NCI-H1436 (cell line): ENCODE measurements at regions not wholly inside any gene's neighbourhood (a gene's known extent, or its start where the extent isn't known, plus 50 kb on each side); places are given as distances from the start of the nearest gene placed in this dataset.
"Not testable (repeated sequence)": the region's sequence is repeated elsewhere in the genome, so short reads cannot be mapped to it uniquely, and the experiment has no call there.

Experiments used
- DNase-seq: peaks from one replicate; lab custom pipeline; 2025; lab: John Stamatoyannopoulos, UW

GRCh38 chr1:229886636-229887035, 180.4 kb upstream of the GALNT2 start:
- no peak for DNase-seq

- DNase-seq, result no peak
These were observed 179.8 kb upstream of the GALNT2 start for GRCh38 chr1:229887043-229887822.

DNA sequence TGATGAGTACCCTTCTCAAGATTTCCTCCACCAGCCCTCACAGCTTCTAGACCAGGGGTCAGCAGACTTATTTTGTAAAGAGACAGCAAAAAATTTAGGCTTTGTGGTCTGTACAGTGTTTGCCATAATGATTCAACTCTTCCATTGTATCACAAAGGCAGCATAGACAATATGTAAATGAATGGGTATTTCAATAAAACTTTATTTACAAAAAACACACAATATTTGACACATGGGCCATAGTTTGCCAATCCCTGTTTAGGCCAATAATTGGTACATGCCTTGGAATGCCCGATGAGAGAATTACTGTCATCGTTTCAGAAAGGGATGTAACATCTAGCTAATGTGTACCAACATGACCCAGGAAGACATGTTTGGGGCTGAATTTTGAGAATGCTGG, 178.9 kb upstream of the GALNT2 start:
- DNase-seq, result no peak

- DNase-seq, result no peak
These were observed 178.5 kb upstream of the GALNT2 start for GRCh38 chr1:229888561-229889001.

- DNase-seq, result no peak
These were observed 178.0 kb upstream of the GALNT2 start for GRCh38 chr1:229889031-229889517.

- DNase-seq, result no peak
These were observed 175.8 kb upstream of the GALNT2 start for GRCh38 chr1:229891227-229891626.

DNA sequence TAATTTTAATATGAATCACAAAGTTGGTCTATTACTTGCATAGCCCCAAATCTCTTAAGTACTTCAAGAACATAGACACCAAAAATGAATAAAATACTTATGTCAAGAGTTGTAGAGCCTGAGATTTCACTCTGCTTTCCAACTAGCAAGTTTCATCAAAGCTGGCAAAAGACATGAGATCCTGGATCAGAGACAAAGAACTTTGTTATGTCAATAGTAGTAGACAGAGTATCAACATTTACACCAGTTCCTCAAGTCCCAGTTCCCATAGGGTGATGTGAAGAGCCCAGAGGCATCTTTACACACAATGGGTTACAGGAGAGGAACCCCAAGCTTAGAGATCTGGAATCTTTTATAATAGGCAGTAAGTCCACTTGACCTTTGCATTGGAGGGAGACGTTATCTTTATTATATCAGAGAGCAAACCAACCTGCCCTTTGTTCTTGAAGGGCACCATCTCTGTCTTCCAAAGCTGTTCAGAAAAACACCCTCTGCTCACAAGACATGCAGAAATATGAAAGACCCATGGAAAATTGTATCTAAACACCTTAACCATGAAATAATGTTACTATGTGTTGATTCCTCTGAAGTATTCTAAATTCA, 174.4 kb upstream of the GALNT2 start:
- no peak for DNase-seq

- DNase-seq, result no peak
These were observed 173.1 kb upstream of the GALNT2 start for GRCh38 chr1:229893762-229894444.

DNA sequence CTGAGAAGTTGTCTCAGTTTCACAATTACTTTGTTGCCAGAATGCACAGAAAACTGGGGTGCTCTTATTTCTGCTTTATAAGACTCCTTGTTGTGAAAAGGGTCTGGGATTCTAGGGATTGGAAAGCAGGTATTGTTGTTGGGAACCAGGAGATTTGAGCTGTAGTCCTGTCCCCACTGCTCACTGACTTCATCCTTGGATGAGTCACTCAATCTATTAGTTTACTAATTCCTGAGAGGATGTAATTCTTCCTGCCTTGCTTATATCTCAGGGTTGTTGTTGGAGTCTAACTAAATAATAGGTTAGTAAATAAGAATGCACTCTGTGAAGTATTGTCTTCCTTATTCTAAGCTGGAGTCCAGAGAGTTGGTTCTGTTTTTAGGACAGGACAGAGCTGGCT, 172.5 kb upstream of the GALNT2 start:
- no peak for DNase-seq

- DNase-seq, result no peak
These were observed 171.4 kb upstream of the GALNT2 start for GRCh38 chr1:229895605-229896004.

GRCh38 chr1:229896306-229896705, 170.7 kb upstream of the GALNT2 start:
- DNase-seq, result no peak

DNA sequence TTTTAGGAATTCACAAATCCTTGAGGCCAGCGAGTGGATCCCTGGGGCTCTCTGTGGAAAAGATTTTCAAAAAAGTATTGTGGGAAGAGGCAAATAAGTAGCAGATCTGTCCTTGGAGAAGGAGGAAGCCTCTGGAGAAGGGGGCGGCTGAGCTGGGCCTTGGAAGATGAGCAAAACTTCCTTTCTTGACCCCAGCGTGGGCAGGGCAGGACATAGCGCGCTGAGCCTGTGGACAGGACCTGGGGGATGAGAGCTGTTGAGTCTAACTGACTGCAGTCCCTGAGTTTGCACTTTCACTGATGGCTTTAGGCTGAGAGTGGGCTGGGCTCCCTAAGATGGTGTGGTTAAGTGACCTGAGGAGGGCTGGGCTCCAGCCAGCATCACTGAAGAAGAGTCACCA, 170.2 kb upstream of the GALNT2 start:
- no peak for DNase-seq

- DNase-seq, result no peak
These were observed 169.5 kb upstream of the GALNT2 start for GRCh38 chr1:229897501-229897900.

DNA sequence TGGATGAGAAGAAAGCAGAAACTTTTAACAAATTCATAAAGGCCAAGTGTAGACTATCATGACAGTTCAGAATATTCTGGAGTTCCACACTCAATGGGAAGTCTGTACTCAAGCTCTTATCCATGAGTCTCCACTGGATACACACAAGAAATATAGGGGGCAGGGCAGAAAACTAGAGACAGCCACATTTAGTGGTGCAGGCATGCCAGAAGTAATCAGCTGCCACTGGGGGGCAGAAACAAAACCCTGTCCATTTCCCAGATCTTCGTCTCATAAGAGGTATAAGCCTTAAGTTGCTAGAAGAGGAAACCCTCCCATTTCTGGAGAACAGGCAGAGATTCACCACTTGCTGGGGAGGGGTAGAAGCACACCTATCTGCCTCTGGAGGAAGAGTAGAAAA, 166.8 kb upstream of the GALNT2 start:
- DNase-seq, result no peak

GRCh38 chr1:229905031-229905545, 161.9 kb upstream of the GALNT2 start:
- no peak for DNase-seq

DNA sequence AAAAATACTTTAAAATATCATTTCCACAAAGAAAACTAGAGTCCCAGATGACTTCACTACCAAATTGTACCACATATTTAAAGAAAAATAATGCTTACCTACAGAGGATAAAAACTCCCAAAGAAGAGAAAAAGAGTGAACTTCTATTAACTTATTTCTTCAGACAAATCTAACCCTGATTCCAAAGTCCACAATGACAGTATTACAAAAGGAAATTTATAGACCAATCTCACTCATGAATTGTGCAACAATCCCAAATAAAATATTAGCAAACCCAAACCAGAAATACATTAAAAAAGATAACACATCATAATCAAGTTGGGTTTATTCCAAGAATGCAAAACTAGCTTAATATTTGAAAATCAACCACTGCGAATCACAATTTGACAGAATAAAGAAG, 161.4 kb upstream of the GALNT2 start:
- DNase-seq, result no peak

GRCh38 chr1:229907884-229908638, 159.0 kb upstream of the GALNT2 start:
- DNase-seq, result peak; percentile 28

DNA sequence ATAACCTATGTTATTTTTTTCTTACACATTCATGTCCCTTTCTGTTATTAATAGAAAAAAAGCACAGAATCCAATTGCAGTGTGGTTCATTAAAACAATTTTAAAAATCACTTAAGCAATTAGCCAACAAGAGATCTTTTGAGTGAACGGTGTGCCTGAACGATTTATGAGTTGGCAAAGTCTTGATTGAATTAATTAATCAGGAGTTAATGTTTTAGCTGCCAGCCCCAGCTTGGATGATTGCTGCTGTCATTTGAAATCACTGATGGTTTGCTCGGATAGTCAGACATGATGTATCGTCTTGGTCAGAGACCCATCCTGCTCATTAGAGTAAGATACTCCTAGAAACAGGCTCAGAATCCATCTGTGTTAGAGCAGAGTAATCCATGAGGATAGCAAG, 158.3 kb upstream of the GALNT2 start:
- no peak for DNase-seq

DNA sequence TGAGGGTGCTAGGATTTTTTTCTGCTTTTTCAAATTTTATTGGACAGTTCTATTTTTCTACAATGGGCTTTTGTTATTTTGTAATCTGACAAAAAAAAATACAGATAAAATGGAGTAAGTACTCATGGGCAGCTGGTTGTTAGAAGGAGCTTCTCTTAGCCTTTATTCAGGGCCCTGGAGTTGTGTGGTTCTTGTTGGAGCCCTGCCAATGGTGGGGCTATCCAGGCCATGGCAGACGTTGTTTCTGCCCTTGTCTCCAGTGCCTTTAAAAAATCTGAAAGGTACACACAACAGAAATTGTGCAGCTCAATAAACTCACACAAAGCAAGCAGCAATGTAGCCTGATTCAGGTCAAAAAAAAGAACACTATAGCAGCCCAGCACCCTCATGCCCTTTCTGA, 153.5 kb upstream of the GALNT2 start:
- DNase-seq, result no peak

DNA sequence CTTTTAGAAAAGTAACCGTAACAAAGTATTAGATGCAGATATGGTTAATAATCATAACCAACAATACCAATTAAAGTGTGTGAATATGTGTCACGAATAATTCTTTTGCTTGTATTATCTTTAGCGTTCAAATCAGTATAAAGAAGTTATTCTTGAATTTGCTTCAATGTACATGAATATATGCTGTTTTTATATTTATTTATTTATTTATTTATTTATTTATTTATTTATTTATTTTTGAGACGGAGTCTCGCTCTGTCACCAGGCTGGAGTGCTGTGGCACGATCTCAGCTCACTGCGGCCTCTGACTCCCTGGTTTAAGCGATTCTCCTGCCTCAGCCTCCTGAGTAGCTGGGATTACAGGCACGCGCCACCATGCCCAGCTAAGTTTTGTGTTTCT, 147.6 kb upstream of the GALNT2 start:
- not testable (repeated sequence) for DNase-seq

- DNase-seq, result no peak
These were observed 146.4 kb upstream of the GALNT2 start for GRCh38 chr1:229920683-229921082.

GRCh38 chr1:229922249-229922648, 144.8 kb upstream of the GALNT2 start:
- no peak for DNase-seq
